OCI-LY3 (cell line): ENCODE measurements at regions not wholly inside any gene's neighbourhood (a gene's known extent, or its start where the extent isn't known, plus 50 kb on each side); places are given as distances from the start of the nearest gene placed in this dataset.

Experiments
- H2AFZ ChIP-seq: fragments of 200-600, 300-600 bp; shearing (Covaris generic); 2 replicates; pipeline ENCODE4 v1.6.0; 2014; ENCODE audit warnings: antibody characterized with exemption, low read depth, low read length
- H3K27ac ChIP-seq: fragments of 200-600, 300-600 bp; sonication (generic); 2 replicates; pipeline ENCODE4 v1.5.1; 2014; ENCODE audit warnings: mild to moderate bottlenecking, low read length, moderate library complexity, mixed read lengths
- H3K27me3 ChIP-seq: fragments of 200-600, 300-600 bp; sonication (generic); 2 replicates; pipeline ENCODE4 v1.6.1; 2014; ENCODE audit warnings: low read depth, low read length, mixed read lengths
- H3K36me3 ChIP-seq: fragments of 200-600, 300-600 bp; sonication (generic); replicated peaks from 2 replicates; pipeline ENCODE3; 2014; ENCODE audit warnings: low read depth, low read length, mixed read lengths
- H3K4me1 ChIP-seq: fragments of 300-600, 200-600 bp; sonication (generic); 2 replicates; pipeline ENCODE4 v1.6.1; 2014; ENCODE audit warnings: low read length, mixed read lengths
- H3K4me2 ChIP-seq: fragments of 200-600, 300-600 bp; sonication (generic); 2 replicates; pipeline ENCODE4 v1.6.1; 2014; ENCODE audit warnings: low read length, mixed read lengths
- H3K4me3 ChIP-seq: fragments of 300-600, 200-600 bp; sonication (generic); 2 replicates; pipeline ENCODE4 v1.5.1; 2014; ENCODE audit warnings: antibody characterized with exemption, mild to moderate bottlenecking, low read length, moderate library complexity
- H3K79me2 ChIP-seq: fragments of 300-600, 200-600 bp; shearing (Covaris generic); 2 replicates; pipeline ENCODE4 v1.6.1; 2014; ENCODE audit warnings: mild to moderate bottlenecking, low read length, mixed read lengths
- H3K9ac ChIP-seq: fragments of 300-600, 200-600 bp; shearing (Covaris generic); 2 replicates; pipeline ENCODE4 v1.6.0; 2014; ENCODE audit warnings: mild to moderate bottlenecking, low read length, moderate library complexity
- H3K9me3 ChIP-seq: fragments of 200-600, 300-600 bp; shearing (Covaris generic); 2 replicates; pipeline ENCODE4 v1.6.1; 2014; ENCODE audit warnings: low read length, mixed read lengths; ENCODE audit not compliant: insufficient read depth
- H4K20me1 ChIP-seq: fragments of 200-600, 300-600 bp; sonication (generic); 2 replicates; pipeline ENCODE4 v1.6.1; 2016; ENCODE audit warnings: low read length, mixed read lengths; ENCODE audit not compliant: insufficient read depth
- EZH2phosphoT487 ChIP-seq: fragments of 200-600 bp; shearing (Covaris generic); IDR thresholded peaks from 2 replicates; pipeline ENCODE4 v1.6.1; 2018; ENCODE audit warnings: antibody characterized with exemption, mixed run types, low read depth
- TF ChIP-seq, protein P1 (sequence below): fragments of 200-600, 300-600 bp; sonication (generic); IDR thresholded peaks from 2 replicates; pipeline ENCODE4 v1.5.1; 2014; ENCODE audit warnings: antibody characterized with exemption, low read length, low read depth

DNA sequence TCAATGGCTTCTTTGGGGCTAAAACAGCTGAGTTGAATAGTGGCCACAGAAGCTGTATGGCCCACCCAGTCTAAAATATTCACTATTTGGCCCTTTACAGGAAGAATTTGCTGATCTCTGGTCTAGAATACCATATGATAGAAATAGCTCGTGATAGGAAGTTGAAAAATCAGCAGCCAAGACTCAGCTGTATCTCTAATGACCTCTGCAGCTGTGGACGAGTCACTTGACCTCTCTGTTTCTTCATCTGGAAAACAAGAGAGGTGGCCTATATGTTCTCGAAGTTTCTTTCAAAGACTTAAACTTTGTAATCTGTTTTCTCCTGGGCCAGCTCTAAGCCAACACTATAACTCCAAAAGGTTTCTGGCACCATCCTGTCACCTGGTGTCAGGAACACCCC lies 129.2 kb downstream of the ZBTB18 start:
- no peak for TF ChIP-seq EZH2phosphoT487
- TF ChIP-seq, protein P1, sequence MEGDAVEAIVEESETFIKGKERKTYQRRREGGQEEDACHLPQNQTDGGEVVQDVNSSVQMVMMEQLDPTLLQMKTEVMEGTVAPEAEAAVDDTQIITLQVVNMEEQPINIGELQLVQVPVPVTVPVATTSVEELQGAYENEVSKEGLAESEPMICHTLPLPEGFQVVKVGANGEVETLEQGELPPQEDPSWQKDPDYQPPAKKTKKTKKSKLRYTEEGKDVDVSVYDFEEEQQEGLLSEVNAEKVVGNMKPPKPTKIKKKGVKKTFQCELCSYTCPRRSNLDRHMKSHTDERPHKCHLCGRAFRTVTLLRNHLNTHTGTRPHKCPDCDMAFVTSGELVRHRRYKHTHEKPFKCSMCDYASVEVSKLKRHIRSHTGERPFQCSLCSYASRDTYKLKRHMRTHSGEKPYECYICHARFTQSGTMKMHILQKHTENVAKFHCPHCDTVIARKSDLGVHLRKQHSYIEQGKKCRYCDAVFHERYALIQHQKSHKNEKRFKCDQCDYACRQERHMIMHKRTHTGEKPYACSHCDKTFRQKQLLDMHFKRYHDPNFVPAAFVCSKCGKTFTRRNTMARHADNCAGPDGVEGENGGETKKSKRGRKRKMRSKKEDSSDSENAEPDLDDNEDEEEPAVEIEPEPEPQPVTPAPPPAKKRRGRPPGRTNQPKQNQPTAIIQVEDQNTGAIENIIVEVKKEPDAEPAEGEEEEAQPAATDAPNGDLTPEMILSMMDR = no peak

DNA sequence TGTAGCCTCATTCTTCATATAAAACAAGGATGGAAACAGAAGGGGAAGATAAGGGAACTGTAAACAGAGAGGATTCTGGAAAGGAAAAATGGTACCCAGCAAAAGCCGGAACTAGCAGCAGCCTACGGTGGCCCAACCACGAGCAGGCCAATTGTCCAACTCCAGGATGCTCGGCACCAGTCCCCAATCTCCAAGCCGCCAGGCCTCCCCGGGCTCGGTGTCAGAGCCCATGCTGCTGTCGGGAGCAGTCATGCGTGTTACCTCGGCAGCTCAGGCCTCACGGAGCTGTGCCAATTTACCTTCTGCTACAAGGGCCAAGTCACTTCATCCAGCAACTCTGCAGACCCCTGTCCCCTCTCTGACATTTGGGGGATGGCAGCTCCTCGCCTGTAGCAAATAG lies 130.8 kb downstream of the ZBTB18 start:
- no peak overlapping the region for H3K27ac ChIP-seq
- no peak overlapping the region for H3K9ac ChIP-seq
- H2AFZ ChIP-seq = no peak overlapping the region
- no peaks in the 10 kb centered on the region for H3K9me3 ChIP-seq
- no peaks in the 10 kb centered on the region for H3K79me2 ChIP-seq
- no peaks in the 10 kb centered on the region for H4K20me1 ChIP-seq
- no peaks in the 10 kb centered on the region for H3K4me1 ChIP-seq
- H3K27me3 ChIP-seq = peaks cover 10% of the 10 kb centered on the region
- H3K4me2 ChIP-seq = no peak overlapping the region
- no peak overlapping the region for H3K4me3 ChIP-seq
- no peaks in the 10 kb centered on the region for H3K36me3 ChIP-seq
- no peak for TF ChIP-seq EZH2phosphoT487

More for the DNA sequence above, 129.2 kb downstream of the ZBTB18 start:
- Histone ChIP-seq H3K36me3 (no peaks in the 10 kb centered on the region), H4K20me1 (no peaks in the 10 kb centered on the region), H3K4me3 (no peak overlapping the region), H3K9me3 (no peaks in the 10 kb centered on the region), H3K79me2 (no peaks in the 10 kb centered on the region), H3K27ac (no peak overlapping the region), H3K4me2 (no peak overlapping the region), H2AFZ (no peak overlapping the region), H3K4me1 (no peaks in the 10 kb centered on the region), H3K27me3 (peaks cover 22% of the 10 kb centered on the region), H3K9ac (no peak overlapping the region)

DNA sequence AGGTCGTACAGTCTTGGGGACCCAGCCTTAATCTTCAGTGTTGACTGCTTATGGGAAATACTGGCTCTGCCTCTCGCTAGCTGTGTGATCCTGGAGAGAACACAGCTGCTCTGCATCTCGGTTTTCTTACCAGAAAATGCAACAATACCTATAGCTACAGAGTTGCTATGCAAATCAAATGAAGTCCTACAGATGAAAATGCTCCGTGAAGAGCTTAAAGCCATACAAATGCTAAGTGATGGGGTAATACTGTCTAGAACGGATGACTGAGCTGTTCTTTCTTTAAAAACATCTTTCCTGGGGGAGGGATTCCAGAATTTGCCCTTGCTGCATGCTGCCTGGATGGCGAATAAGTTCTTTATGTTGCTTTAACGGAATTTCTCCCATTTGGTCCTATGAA lies 132.0 kb downstream of the ZBTB18 start:
- Histone ChIP-seq H3K36me3 (no peaks in the 10 kb centered on the region), H3K27me3 (peaks cover 14% of the 10 kb centered on the region), H3K27ac (no peak overlapping the region), H4K20me1 (no peaks in the 10 kb centered on the region), H3K9ac (no peak overlapping the region), H2AFZ (no peak overlapping the region), H3K4me1 (no peaks in the 10 kb centered on the region), H3K9me3 (no peaks in the 10 kb centered on the region), H3K79me2 (no peaks in the 10 kb centered on the region), H3K4me2 (no peak overlapping the region), H3K4me3 (no peak overlapping the region)
- TF ChIP-seq, protein P1 = no peak
- no peak for TF ChIP-seq EZH2phosphoT487

DNA sequence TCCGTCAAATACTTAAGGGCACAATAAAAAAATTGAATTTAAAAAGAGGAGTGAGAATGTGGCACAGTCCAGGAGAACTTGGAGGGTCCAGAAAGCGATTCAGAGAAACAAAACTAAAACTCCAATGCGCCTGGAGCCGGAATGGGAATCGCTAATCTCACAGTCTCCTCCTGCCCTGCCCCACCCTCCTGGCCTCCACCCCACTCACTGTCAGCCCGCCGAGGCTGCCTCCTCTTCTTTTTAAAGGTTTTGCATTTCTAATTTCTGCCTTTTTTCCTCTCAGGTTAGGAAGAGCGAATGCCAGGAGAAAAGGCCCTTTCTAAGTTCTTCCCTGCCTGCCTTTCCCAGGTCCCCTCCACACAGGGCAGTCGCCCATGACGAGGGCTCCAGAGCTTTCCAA lies 135.3 kb downstream of the ZBTB18 start:
- TF ChIP-seq, protein P1 = no peak
- TF ChIP-seq EZH2phosphoT487 = no peak
- Histone ChIP-seq H3K4me1 (no peaks in the 10 kb centered on the region), H3K36me3 (no peaks in the 10 kb centered on the region), H2AFZ (no peak overlapping the region), H3K9ac (no peak overlapping the region), H4K20me1 (no peaks in the 10 kb centered on the region), H3K4me3 (no peak overlapping the region), H3K4me2 (no peak overlapping the region), H3K9me3 (no peaks in the 10 kb centered on the region), H3K79me2 (no peaks in the 10 kb centered on the region), H3K27ac (no peak overlapping the region), H3K27me3 (peaks cover 37% of the 10 kb centered on the region)

DNA sequence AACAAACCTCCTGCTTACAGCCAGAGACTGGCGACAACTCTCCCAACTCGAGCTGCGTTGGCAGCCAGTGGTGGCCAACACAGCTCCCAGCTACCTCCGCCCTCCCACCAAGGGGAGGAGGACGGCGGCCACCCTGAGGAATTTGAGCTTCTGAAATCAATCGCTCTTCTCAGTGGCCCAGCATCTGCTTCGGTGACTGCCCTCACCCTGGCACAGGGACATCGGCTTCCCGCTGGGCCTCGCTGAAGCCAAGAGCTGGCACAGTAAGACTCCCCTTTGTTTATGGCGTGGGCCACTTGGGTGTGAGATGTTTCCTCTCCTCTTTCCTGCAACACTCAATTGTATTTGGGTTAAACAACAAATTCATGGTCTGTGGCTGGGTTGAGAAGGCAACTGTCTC lies 136.2 kb downstream of the ZBTB18 start:
- no peak overlapping the region for H3K27ac ChIP-seq
- no peaks in the 10 kb centered on the region for H4K20me1 ChIP-seq
- H3K36me3 ChIP-seq = no peaks in the 10 kb centered on the region
- H3K79me2 ChIP-seq = no peaks in the 10 kb centered on the region
- no peak overlapping the region for H3K4me3 ChIP-seq
- no peak overlapping the region for H3K4me2 ChIP-seq
- peaks cover 42% of the 10 kb centered on the region for H3K27me3 ChIP-seq
- H3K4me1 ChIP-seq = no peaks in the 10 kb centered on the region
- no peak overlapping the region for H2AFZ ChIP-seq
- no peak for TF ChIP-seq EZH2phosphoT487
- TF ChIP-seq, protein P1 = no peak
- no peaks in the 10 kb centered on the region for H3K9me3 ChIP-seq
- H3K9ac ChIP-seq = no peak overlapping the region
